RPMI7951 (cell line): ENCODE measurements at regions not wholly inside any gene's neighbourhood (a gene's known extent, or its start where the extent isn't known, plus 50 kb on each side); places are given as distances from the start of the nearest gene placed in this dataset.
"Not testable (repeated sequence)": the region's sequence is repeated elsewhere in the genome, so short reads cannot be mapped to it uniquely, and the experiment has no call there.

ENCODE experiments used
- DNase-seq: peaks from one replicate; pipeline ENCODE4 v3.0.0-alpha.2; 2012; ENCODE audit warnings: low read depth

GRCh38 chr12:67455236-67455635, 186.1 kb downstream of the CAND1 start:
- no peak for DNase-seq

GRCh38 chr12:67456431-67456901, 187.3 kb downstream of the CAND1 start:
- DNase-seq = peak; percentile 96

GRCh38 chr12:67457136-67457535, 188.0 kb downstream of the CAND1 start:
- no peak for DNase-seq

GRCh38 chr12:67457778-67458665, 188.9 kb downstream of the CAND1 start:
- DNase-seq = no peak

- DNase-seq = no peak
Measured at GRCh38 chr12:67459173-67459572, 189.4 kb upstream of the DYRK2 start.

GRCh38 chr12:67459578-67459977, 189.0 kb upstream of the DYRK2 start:
- DNase-seq = no peak

GRCh38 chr12:67460388-67460787, 188.2 kb upstream of the DYRK2 start:
- no peak for DNase-seq

- no peak for DNase-seq
Measured at GRCh38 chr12:67468549-67469245, 179.8 kb upstream of the DYRK2 start.

GRCh38 chr12:67469666-67470065, 178.9 kb upstream of the DYRK2 start:
- DNase-seq = no peak

- DNase-seq = no peak
Measured at GRCh38 chr12:67471810-67472209, 176.7 kb upstream of the DYRK2 start.

GRCh38 chr12:67472539-67472938, 176.0 kb upstream of the DYRK2 start:
- no peak for DNase-seq

- no peak for DNase-seq
Measured at GRCh38 chr12:67474934-67475620, 173.5 kb upstream of the DYRK2 start.

GRCh38 chr12:67475725-67476124, 172.8 kb upstream of the DYRK2 start:
- DNase-seq = peak; percentile 21

- DNase-seq = no peak
Measured at GRCh38 chr12:67477681-67478265, 170.8 kb upstream of the DYRK2 start.

GRCh38 chr12:67482751-67483661, 165.5 kb upstream of the DYRK2 start:
- peak; percentile 54 for DNase-seq

GRCh38 chr12:67483871-67484554, 164.5 kb upstream of the DYRK2 start:
- no peak for DNase-seq

- DNase-seq = no peak
Measured at GRCh38 chr12:67484791-67485480, 163.6 kb upstream of the DYRK2 start.

- no peak for DNase-seq
Measured at GRCh38 chr12:67486671-67487070, 161.9 kb upstream of the DYRK2 start.

- not testable (repeated sequence) for DNase-seq
Measured at GRCh38 chr12:67488349-67488748, 160.2 kb upstream of the DYRK2 start.

GRCh38 chr12:67489007-67489406, 159.5 kb upstream of the DYRK2 start:
- DNase-seq = no peak
